H1 (cell line): ENCODE measurements at regions not wholly inside any gene's neighbourhood (a gene's known extent, or its start where the extent isn't known, plus 50 kb on each side); places are given as distances from the start of the nearest gene placed in this dataset.

Experiments used
- CTCF ChIA-PET: fragments of 300-600 bp; sonication (Branson Sonifier 250); formaldehyde crosslinking; loops from one replicate; lab custom pipeline; 2021; ENCODE audit not compliant: partially characterized antibody; lab: Charles Lee
- POLR2A ChIA-PET: fragments of 300-600 bp; sonication (Branson Sonifier 250); formaldehyde crosslinking; loops from one replicate; lab custom pipeline; 2021; ENCODE audit warnings: inconsistent platforms; ENCODE audit not compliant: partially characterized antibody; lab: Charles Lee
- DNase-seq, 2 experiments: peaks; one replicate each; pipeline versions ENCODE4 v3.0.0 to v3.0.0-alpha.2; 2010 to 2022; ENCODE audit warnings: low spot score in 2 of 2, low read depth in 1 of 2, mixed read lengths in 1 of 2
- FAIRE-seq: peaks from 2 replicates; lab custom pipeline; 2011; peaks lifted over from hg19 to GRCh38; lab: Jason Lieb, UNC
- H2AFZ ChIP-seq: 2 replicates; pipeline ENCODE4 v1.8.1; 2012; ENCODE audit warnings: low read length, inconsistent platforms
- H2AK5ac ChIP-seq: 2 replicates; pipeline ENCODE4 v1.6.1; 2013; ENCODE audit warnings: low read depth, low read length
- H2BK120ac ChIP-seq: replicated peaks from 2 replicates; pipeline ENCODE3; 2013; ENCODE audit warnings: low read depth, low read length, inconsistent platforms
- H2BK12ac ChIP-seq: 2 replicates; pipeline ENCODE4 v1.6.1; 2013; ENCODE audit warnings: low read depth, low read length
- H2BK15ac ChIP-seq: 2 replicates; pipeline ENCODE4 v1.6.1; 2013; ENCODE audit warnings: low read length
- H2BK20ac ChIP-seq: 2 replicates; pipeline ENCODE4 v1.6.1; 2013; ENCODE audit warnings: low read length
- H2BK5ac ChIP-seq: 2 replicates; pipeline ENCODE4 v1.6.1; 2013; ENCODE audit warnings: low read depth, low read length
- H3K14ac ChIP-seq: 2 replicates; pipeline ENCODE4 v1.6.1; 2013; ENCODE audit warnings: inconsistent platforms; ENCODE audit not compliant: insufficient read length
- H3K18ac ChIP-seq: 2 replicates; pipeline ENCODE4 v1.6.1; 2013; ENCODE audit warnings: low read length; ENCODE audit errors: extremely low read depth
- H3K23ac ChIP-seq: 2 replicates; pipeline ENCODE4 v1.6.1; 2013; ENCODE audit warnings: inconsistent platforms; ENCODE audit not compliant: insufficient read length
- H3K23me2 ChIP-seq: 2 replicates; pipeline ENCODE4 v1.6.1; 2013; ENCODE audit warnings: low read depth, low read length
- H3K27ac ChIP-seq: 2 replicates; pipeline ENCODE4 v1.6.1; 2011; ENCODE audit warnings: low read depth, low read length, inconsistent platforms
- H3K27me3 ChIP-seq, 4 experiments: replicated peaks in 1 of 4; 1 replicate in 1 of 4; 2 replicates in 3 of 4; pipeline versions ENCODE4 v1.6.1 to v1.8.1; 2011 to 2013; ENCODE audit warnings: low read length in 3 of 4, mild to moderate bottlenecking in 3 of 4, inconsistent platforms in 2 of 4, mixed read lengths in 2 of 4, moderate library complexity in 1 of 4; ENCODE audit not compliant: control insufficient read depth in 3 of 4, insufficient read depth in 3 of 4; ENCODE audit errors: extremely low read depth in 1 of 4
- H3K36me3 ChIP-seq, 4 experiments: 2 replicates each; pipeline versions ENCODE4 v1.6.1 to v1.8.1; 2011 to 2013; ENCODE audit warnings: mild to moderate bottlenecking in 4 of 4, low read length in 3 of 4, moderate library complexity in 2 of 4, control low read depth in 1 of 4, inconsistent platforms in 1 of 4; ENCODE audit not compliant: insufficient read depth in 4 of 4, control insufficient read depth in 2 of 4
- H3K4ac ChIP-seq: replicated peaks from 2 replicates; pipeline ENCODE3; 2013; ENCODE audit warnings: low read length, low read depth, mixed read lengths, inconsistent platforms; ENCODE audit not compliant: insufficient read length
- H3K4me1 ChIP-seq, 4 experiments: replicated peaks in 1 of 4; 1 replicate in 1 of 4; 2 replicates in 3 of 4; pipeline versions ENCODE4 v1.6.1 to v1.8.1; 2011 to 2013; ENCODE audit warnings: low read length in 3 of 4, inconsistent platforms in 2 of 4, mixed read lengths in 1 of 4; ENCODE audit not compliant: insufficient read depth in 4 of 4, control insufficient read depth in 3 of 4
- H3K4me2 ChIP-seq, 2 experiments: 2 replicates each; pipeline versions ENCODE4 v1.6.1 to v1.8.1; 2011 to 2013; ENCODE audit warnings: low read depth in 2 of 2, low read length in 2 of 2, control low read depth in 1 of 2, inconsistent platforms in 1 of 2, mild to moderate bottlenecking in 1 of 2; ENCODE audit not compliant: insufficient read depth in 1 of 2
- H3K4me3 ChIP-seq, 4 experiments: fragments of 200-600, 300-600 bp in 1 of 4; sonication (generic), shearing (Covaris generic), sonication (Bioruptor Twin) in 1 of 4; 2 replicates each; pipeline versions ENCODE4 v1.5.1 to v1.8.1; 2011 to 2016; ENCODE audit warnings: low read length in 4 of 4, low read depth in 3 of 4, control low read depth in 2 of 4, inconsistent platforms in 2 of 4, mild to moderate bottlenecking in 2 of 4, mixed read lengths in 1 of 4, moderate library complexity in 1 of 4; ENCODE audit not compliant: insufficient read depth in 2 of 4; ENCODE audit errors: extremely low read depth in 1 of 4
- H3K56ac ChIP-seq: replicated peaks from 2 replicates; pipeline ENCODE3; 2013; ENCODE audit warnings: low read depth, mild to moderate bottlenecking, mixed read lengths, low read length, inconsistent platforms; ENCODE audit not compliant: insufficient read length
- H3K79me1 ChIP-seq: 2 replicates; pipeline ENCODE4 v1.6.1; 2013; ENCODE audit warnings: low read depth, low read length, control low read depth
- H3K79me2 ChIP-seq, 2 experiments: 2 replicates each; pipeline versions ENCODE4 v1.6.1 to v1.8.1; 2012 to 2013; ENCODE audit warnings: low read length in 2 of 2, mild to moderate bottlenecking in 2 of 2, inconsistent platforms in 1 of 2; ENCODE audit not compliant: insufficient read depth in 2 of 2, control insufficient read depth in 1 of 2
- H3K9ac ChIP-seq, 4 experiments: replicated peaks in 1 of 4; 1 replicate in 1 of 4; 2 replicates in 3 of 4; pipeline versions ENCODE4 v1.6.1 to v1.8.1; 2011 to 2013; ENCODE audit warnings: low read depth in 3 of 4, low read length in 3 of 4, control low read depth in 2 of 4, mild to moderate bottlenecking in 2 of 4, moderate library complexity in 2 of 4, inconsistent platforms in 1 of 4; ENCODE audit errors: extremely low read depth in 1 of 4
- H3K9me3 ChIP-seq, 2 experiments: 2 replicates each; pipeline versions ENCODE4 v1.6.1 to v1.8.1; 2012 to 2013; ENCODE audit warnings: mild to moderate bottlenecking in 2 of 2, moderate library complexity in 2 of 2, control low read depth in 1 of 2, inconsistent platforms in 1 of 2, low read depth in 1 of 2, low read length in 1 of 2, mixed read lengths in 1 of 2; ENCODE audit not compliant: insufficient read depth in 2 of 2
- H4K20me1 ChIP-seq, 2 experiments: replicated peaks in 1 of 2; 2 replicates each; pipeline versions ENCODE3 to v1.8.1; 2011 to 2013; ENCODE audit warnings: inconsistent platforms in 2 of 2, low read length in 2 of 2, mild to moderate bottlenecking in 1 of 2; ENCODE audit not compliant: insufficient read depth in 2 of 2, control insufficient read depth in 1 of 2
- H4K5ac ChIP-seq: 2 replicates; pipeline ENCODE4 v1.6.1; 2013; ENCODE audit warnings: low read length, low read depth, mixed read lengths, inconsistent platforms; ENCODE audit not compliant: insufficient read length
- H4K8ac ChIP-seq: 2 replicates; pipeline ENCODE4 v1.8.0; 2013; ENCODE audit warnings: mild to moderate bottlenecking, moderate library complexity, low read length, inconsistent platforms; ENCODE audit not compliant: insufficient read depth; ENCODE audit errors: extremely low read depth
- H4K91ac ChIP-seq: replicated peaks from 2 replicates; pipeline ENCODE3; 2013; ENCODE audit warnings: low read length, mixed read lengths, inconsistent platforms; ENCODE audit not compliant: insufficient read length
- E2F6 ChIP-seq: IDR thresholded peaks from 2 replicates; pipeline ENCODE4 v1.6.1; 2012; ENCODE audit warnings: inconsistent platforms
- EZH2 ChIP-seq: fragments of 200-600 bp; sonication (generic); IDR thresholded peaks from 2 replicates; pipeline ENCODE4 v1.7.1; 2012; ENCODE audit warnings: low read depth, mild to moderate bottlenecking, moderate library complexity, low read length, inconsistent platforms; ENCODE audit not compliant: severe bottlenecking
- RAD21 ChIP-seq, 2 experiments: IDR thresholded peaks in 1 of 2; conservative IDR thresholded peaks in 1 of 2; 2 replicates each; pipeline ENCODE4 v1.6.1; 2011; ENCODE audit warnings: low read depth in 2 of 2, low read length in 2 of 2, improper control_type of control experiment in 1 of 2, inconsistent platforms in 1 of 2, mild to moderate bottlenecking in 1 of 2, moderate library complexity in 1 of 2
- SIN3A ChIP-seq, 2 experiments: IDR thresholded peaks in 1 of 2; conservative IDR thresholded peaks in 1 of 2; 2 replicates each; pipeline ENCODE4 v1.6.1; 2011 to 2012; ENCODE audit warnings: low read length in 2 of 2, improper control_type of control experiment in 1 of 2, low read depth in 1 of 2, mild to moderate bottlenecking in 1 of 2
- TAF7 ChIP-seq: optimal IDR thresholded peaks from 2 replicates; pipeline ENCODE3; 2011; ENCODE audit warnings: low read depth, mild to moderate bottlenecking, inconsistent platforms, low read length, moderate library complexity, borderline replicate concordance
- USF2 ChIP-seq: IDR thresholded peaks from 2 replicates; pipeline ENCODE4 v1.6.1; 2011; ENCODE audit warnings: low read length, improper control_type of control experiment
- WGBS, 2 experiments: shearing (Covaris generic) in 1 of 2; methylation state at CpG; one replicate each; pipeline versions ENCODE4 v1.1.6 to v1.1.7; 2013 to 2015; ENCODE audit warnings: low lambda C conversion rate in 2 of 2, mixed read lengths in 2 of 2, inconsistent platforms in 1 of 2, low coverage in 1 of 2, missing lambda C conversion rate in 1 of 2; ENCODE audit not compliant: insufficient replicate concordance in 2 of 2, insufficient coverage in 1 of 2, insufficient read length in 1 of 2; ENCODE audit errors: extremely low coverage in 1 of 2, missing lambda C conversion rate in 1 of 2; 5-methylcytosine and 5-hydroxymethylcytosine counted together
- TF ChIP-seq, protein P1 (sequence below), 3 experiments: IDR thresholded peaks; 1 replicate in 2 of 3; 2 replicates in 1 of 3; pipeline versions ENCODE4 v1.5.1 to v1.6.1; 2011; ENCODE audit warnings: low read length in 3 of 3, mild to moderate bottlenecking in 3 of 3, inconsistent platforms in 2 of 3, low read depth in 1 of 3, moderate library complexity in 1 of 3; ENCODE audit not compliant: insufficient read depth in 1 of 3; ENCODE audit errors: control extremely low read depth in 1 of 3

- Histone ChIP-seq H3K4me1 (peaks cover 0 to 2% (median 0%) of the 10 kb centered on the region in 4 experiments; a peak in 2 of 7 replicates), H3K4me2 (no peak overlapping the region), H2BK12ac (no peak overlapping the region), H3K4ac (no peak overlapping the region), H4K91ac (no peak overlapping the region), H2BK20ac (no peak overlapping the region), H2AFZ (no peak overlapping the region), H3K23ac (no peak overlapping the region), H3K14ac (no peak overlapping the region), H3K79me2 (no peaks in the 10 kb centered on the region), H3K18ac (no peak overlapping the region), H4K5ac (no peak overlapping the region), H4K8ac (no peak overlapping the region), H2AK5ac (no peak overlapping the region), H3K4me3 (no peak overlapping the region), H3K36me3 (no peaks in the 10 kb centered on the region), H4K20me1 (no peaks in the 10 kb centered on the region), H3K56ac (no peak overlapping the region), H2BK120ac (no peak overlapping the region), H3K79me1 (no peaks in the 10 kb centered on the region), H3K27ac (no peak overlapping the region), H2BK15ac (no peak overlapping the region), H2BK5ac (no peak overlapping the region), H3K9ac (no peak overlapping the region), H3K27me3 (no peaks in the 10 kb centered on the region), H3K9me3 (no peaks in the 10 kb centered on the region), H3K23me2 (no peaks in the 10 kb centered on the region)
- DNase-seq (no peak), FAIRE-seq (no peak)
- TF ChIP-seq RAD21 (IDR thresholded peaks at IDR 0.05 in 1 of 2, conservative IDR thresholded peaks at IDR 0.05 in 1 of 2; ENCODE audit: low read depth in 2 of 2, low read length in 2 of 2) (no peak), EZH2 (no peak), SIN3A (conservative IDR thresholded peaks at IDR 0.05 in 1 of 2, IDR thresholded peaks at IDR 0.05 in 1 of 2; ENCODE audit: low read depth in 1 of 2, low read length in 2 of 2) (no peak), TAF7 (no peak), USF2 (no peak), E2F6 (no peak)
- TF ChIP-seq, protein P1, sequence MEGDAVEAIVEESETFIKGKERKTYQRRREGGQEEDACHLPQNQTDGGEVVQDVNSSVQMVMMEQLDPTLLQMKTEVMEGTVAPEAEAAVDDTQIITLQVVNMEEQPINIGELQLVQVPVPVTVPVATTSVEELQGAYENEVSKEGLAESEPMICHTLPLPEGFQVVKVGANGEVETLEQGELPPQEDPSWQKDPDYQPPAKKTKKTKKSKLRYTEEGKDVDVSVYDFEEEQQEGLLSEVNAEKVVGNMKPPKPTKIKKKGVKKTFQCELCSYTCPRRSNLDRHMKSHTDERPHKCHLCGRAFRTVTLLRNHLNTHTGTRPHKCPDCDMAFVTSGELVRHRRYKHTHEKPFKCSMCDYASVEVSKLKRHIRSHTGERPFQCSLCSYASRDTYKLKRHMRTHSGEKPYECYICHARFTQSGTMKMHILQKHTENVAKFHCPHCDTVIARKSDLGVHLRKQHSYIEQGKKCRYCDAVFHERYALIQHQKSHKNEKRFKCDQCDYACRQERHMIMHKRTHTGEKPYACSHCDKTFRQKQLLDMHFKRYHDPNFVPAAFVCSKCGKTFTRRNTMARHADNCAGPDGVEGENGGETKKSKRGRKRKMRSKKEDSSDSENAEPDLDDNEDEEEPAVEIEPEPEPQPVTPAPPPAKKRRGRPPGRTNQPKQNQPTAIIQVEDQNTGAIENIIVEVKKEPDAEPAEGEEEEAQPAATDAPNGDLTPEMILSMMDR (IDR thresholded peaks at IDR 0.05; ENCODE audit: control extremely low read depth in 1 of 3, insufficient read depth in 1 of 3, low read depth in 1 of 3, low read length in 3 of 3), result no peak
- ChIA-PET CTCF (no interaction called here), POLR2A (no interaction called here)
- WGBS, 2 experiments, result 94% methylated on average over 3 of the region's 3 CpGs; no CpG with 5 or more reads in 1 of the 2 experiments
Measured at GRCh38 chr5:87776785-87777184, 364.1 kb upstream of the CCNH start.
